GM21717 (cell line): ENCODE measurements at regions not wholly inside any gene's neighbourhood (a gene's known extent, or its start where the extent isn't known, plus 50 kb on each side); places are given as distances from the start of the nearest gene placed in this dataset.
"Not testable (repeated sequence)": the region's sequence is repeated elsewhere in the genome, so short reads cannot be mapped to it uniquely, and the experiment has no call there.

ENCODE experiments used
- ATAC-seq: cut with Tn5 transposase; IDR thresholded peaks from one replicate; pipeline ENCODE4 v1.9.1; 2021; ENCODE audit warnings: mild to moderate bottlenecking, moderate library complexity; ENCODE audit not compliant: unreplicated experiment

GRCh38 chr7:12456506-12456905, 52.8 kb upstream of the VWDE start:
- ATAC-seq: no peak

- ATAC-seq: peak; percentile 99
Measured at GRCh38 chr7:12458520-12459131, 55.0 kb upstream of the VWDE start.

GRCh38 chr7:12467837-12468236, 64.2 kb upstream of the VWDE start:
- ATAC-seq: no peak

GRCh38 chr7:12469568-12469967, 65.9 kb upstream of the VWDE start:
- ATAC-seq: no peak

GRCh38 chr7:12470930-12471329, 67.3 kb upstream of the VWDE start:
- ATAC-seq: no peak

GRCh38 chr7:12474035-12474434, 70.4 kb upstream of the VWDE start:
- no peak for ATAC-seq

GRCh38 chr7:12475362-12476063, 71.8 kb upstream of the VWDE start:
- no peak for ATAC-seq

GRCh38 chr7:12477620-12478019, 74.0 kb upstream of the VWDE start:
- ATAC-seq: no peak

- peak; percentile 97 for ATAC-seq
Measured at GRCh38 chr7:12481722-12482121, 78.1 kb upstream of the VWDE start.

- ATAC-seq: no peak
Measured at GRCh38 chr7:12485845-12486244, 82.2 kb upstream of the VWDE start.

GRCh38 chr7:12488341-12488740, 82.2 kb upstream of the SCIN start:
- no peak for ATAC-seq

- ATAC-seq: peak; percentile 82
Measured at GRCh38 chr7:12490107-12490688, 80.3 kb upstream of the SCIN start.

GRCh38 chr7:12490940-12491339, 79.6 kb upstream of the SCIN start:
- ATAC-seq: no peak

GRCh38 chr7:12491526-12491925, 79.0 kb upstream of the SCIN start:
- no peak for ATAC-seq

- ATAC-seq: no peak
Measured at GRCh38 chr7:12493407-12493806, 77.1 kb upstream of the SCIN start.

GRCh38 chr7:12493863-12494686, 76.4 kb upstream of the SCIN start:
- ATAC-seq: no peak

- ATAC-seq: no peak
Measured at GRCh38 chr7:12494687-12495024, 75.9 kb upstream of the SCIN start.

- not testable (repeated sequence) for ATAC-seq
Measured at GRCh38 chr7:12496901-12497674, 73.4 kb upstream of the SCIN start.

- no peak for ATAC-seq
Measured at GRCh38 chr7:12504149-12504548, 66.4 kb upstream of the SCIN start.

- no peak for ATAC-seq
Measured at GRCh38 chr7:12508005-12508404, 62.5 kb upstream of the SCIN start.

- ATAC-seq: no peak
Measured at GRCh38 chr7:12508554-12508953, 62.0 kb upstream of the SCIN start.
